HS-5 (cell line): ENCODE measurements at regions not wholly inside any gene's neighbourhood (a gene's known extent, or its start where the extent isn't known, plus 50 kb on each side); places are given as distances from the start of the nearest gene placed in this dataset.
"Not testable (repeated sequence)": the region's sequence is repeated elsewhere in the genome, so short reads cannot be mapped to it uniquely, and the experiment has no call there.

ENCODE experiments used
- DNase-seq: peaks from one replicate; pipeline ENCODE4 v3.0.0-alpha.2; 2012; ENCODE audit warnings: low read depth

DNA sequence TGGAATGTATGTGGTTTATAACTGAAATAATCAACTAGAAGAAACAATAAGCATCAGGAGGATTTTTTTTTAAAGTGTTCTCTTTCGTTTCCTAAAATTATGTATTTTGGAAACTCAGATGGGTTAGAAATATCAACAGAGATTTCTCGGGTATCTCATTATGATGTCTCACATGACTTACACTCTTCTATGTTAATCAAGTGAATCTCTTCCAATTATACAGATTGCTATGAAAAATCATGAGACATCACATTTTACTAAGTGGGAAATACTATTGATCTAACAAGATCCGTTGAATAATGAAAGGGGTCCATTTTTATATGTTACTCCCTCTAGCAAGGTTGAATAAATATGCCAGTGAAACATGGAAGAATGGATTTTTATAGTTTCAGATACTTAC, 54.7 kb upstream of the NRIP1 start:
- DNase-seq = no peak

DNA sequence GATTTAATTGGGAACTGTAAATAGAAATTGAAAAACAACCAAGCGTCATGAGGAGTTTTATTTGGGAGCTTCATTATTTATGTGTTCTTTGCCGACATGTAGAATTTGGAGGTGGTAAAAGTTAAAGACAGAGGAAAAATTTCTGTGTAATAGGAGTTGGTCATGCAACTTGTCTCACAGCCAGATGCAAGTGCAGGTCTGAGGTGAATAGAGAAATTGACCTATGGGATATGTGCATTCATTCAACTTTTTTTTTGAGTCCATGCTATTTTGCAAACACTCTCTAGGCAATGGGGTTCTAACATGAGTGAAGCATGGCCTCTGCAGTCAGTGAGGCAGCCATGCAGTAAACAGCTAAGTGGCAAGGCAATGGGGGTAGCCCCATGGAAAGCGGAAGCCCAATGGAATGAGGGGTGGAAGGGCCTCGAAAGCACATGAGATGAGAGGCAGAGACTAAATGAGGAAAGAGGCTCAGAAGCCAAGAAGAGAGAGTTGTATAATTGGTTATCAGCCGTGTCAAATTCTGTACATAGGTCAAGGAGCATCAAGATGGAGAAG, 56.4 kb upstream of the NRIP1 start:
- DNase-seq = no peak

DNA sequence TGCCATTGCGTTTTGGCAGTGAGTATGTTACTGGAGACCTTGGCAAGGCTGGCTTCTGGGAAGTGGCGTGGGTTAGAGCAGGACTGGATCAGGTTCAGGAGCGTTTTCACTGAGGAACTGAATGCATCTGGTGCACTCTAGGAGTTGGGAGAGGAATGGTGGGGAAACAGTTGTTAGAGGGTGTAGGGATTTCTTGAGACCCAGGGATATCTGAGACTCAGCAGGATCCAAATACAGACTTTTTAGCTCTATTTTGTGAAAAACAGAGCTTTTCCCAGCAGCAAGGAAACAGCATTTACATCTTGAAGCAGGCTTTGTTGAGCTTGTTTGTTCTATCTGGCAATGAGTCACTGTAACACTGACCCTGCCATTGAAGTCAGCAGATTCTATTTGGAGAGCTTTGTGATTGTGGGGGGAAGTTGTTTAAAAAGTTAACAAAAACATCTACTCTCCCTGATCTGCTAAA, 56.9 kb upstream of the NRIP1 start:
- DNase-seq = no peak

DNA sequence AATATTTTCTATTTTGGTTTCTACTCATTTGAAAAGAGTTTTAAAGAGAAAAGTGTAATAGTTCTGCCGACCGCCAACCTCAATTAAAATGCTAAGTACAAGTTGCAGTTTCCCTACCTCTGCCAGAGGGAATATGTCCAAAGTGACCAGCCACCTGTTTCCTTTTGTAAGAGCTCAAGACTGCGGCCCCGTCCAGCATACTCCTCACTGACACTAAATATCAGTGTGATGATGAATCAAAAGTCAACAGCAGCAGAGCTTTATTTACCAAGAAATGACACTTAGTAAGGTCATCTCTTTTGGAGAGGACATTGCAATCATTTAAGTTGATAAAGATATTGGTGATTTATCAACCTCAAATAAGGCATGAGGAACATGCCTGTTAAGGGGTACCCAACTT, 57.4 kb upstream of the NRIP1 start:
- DNase-seq = no peak

DNA sequence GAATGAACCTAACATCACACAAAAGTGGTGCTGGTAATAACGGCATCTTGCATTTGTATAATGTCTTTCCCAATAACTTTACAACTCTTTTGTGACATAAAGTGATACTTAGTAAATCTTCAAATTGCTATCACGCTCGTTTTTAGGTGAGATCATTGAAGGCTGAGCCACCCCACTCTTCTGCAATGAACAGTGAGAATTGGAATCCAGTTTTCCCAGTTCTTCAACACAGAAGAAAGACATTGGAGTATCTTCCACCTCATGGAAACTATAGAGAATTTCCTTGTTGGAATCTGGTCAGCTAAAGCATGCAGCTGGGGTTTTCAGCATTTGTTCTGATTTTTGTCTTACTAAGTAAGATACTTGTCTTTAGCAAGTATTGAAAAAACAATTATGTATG, 59.9 kb upstream of the NRIP1 start:
- no peak for DNase-seq

DNA sequence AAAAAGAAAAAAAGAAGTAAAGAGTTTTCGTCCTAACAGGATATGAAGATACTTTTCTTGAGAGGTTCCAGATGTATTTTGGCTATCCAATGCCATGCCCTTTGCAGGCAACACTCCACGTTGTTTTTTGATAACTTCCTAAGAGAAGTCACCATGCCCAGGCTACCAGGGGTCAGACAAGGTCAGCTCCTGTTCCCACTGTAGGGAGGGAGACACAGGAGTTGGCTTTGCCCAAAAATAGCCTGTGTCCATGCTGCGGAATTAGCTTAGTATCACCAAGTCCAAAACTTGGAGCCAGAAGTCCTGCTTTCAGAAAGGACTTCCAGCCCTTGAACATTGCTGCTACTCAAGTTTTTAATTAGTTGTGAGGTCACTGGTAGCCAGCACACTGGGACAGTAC, 62.1 kb upstream of the NRIP1 start:
- DNase-seq = no peak

DNA sequence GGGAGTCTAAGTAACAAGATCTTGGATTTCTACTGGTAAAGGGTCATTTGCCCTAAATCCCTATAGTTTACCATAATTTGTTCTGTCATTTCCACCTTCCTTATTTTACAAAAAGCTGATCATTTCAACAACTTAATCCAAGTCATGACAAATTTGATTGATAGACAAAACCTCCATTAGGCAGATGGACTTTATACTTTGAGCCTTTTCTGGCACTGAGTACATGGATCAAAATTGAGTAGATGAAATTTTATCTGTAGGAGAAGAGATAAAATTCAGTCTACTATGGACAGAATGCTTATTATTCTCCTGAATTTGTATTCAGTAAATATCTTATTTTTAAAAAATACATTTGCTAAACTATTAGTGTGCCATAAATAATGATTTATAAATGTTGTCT, 62.6 kb upstream of the NRIP1 start:
- no peak for DNase-seq

DNA sequence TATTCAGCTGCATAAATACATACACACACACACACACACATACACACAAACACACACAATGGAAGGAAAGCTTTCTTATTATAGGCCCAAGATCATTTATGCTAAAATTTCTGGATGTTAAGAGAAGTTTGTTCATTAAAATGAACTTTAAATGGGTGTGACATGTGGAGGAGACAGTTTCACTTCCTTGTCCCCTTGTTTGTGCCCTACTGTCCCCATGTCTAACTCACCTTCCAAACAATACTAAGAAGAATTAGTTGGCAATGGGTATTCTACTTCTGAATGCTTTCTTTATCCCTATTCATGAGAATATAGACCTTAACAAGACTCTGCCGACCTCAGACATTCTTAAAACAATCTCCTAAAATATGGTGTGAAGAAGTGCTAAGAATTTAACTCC, 63.5 kb upstream of the NRIP1 start:
- DNase-seq = no peak

DNA sequence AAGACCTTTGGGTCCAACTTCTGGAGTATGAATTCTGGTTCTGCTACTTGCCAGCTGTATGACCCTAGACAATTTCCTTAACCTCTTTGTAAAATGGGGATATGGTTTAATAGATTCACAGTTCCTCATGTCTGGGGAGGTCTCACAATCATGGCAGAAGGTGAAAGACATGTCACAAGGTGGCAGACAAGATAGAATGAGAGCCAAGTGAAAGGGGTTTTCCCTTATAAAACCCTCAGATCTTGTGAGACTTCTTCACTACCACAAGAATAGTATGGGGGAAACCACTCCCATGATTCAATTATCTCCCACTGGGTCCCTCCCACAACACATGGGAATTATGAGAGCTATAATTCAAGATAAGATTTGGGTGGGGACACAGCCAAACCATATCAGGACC, 63.9 kb upstream of the NRIP1 start:
- not testable (repeated sequence) for DNase-seq

DNA sequence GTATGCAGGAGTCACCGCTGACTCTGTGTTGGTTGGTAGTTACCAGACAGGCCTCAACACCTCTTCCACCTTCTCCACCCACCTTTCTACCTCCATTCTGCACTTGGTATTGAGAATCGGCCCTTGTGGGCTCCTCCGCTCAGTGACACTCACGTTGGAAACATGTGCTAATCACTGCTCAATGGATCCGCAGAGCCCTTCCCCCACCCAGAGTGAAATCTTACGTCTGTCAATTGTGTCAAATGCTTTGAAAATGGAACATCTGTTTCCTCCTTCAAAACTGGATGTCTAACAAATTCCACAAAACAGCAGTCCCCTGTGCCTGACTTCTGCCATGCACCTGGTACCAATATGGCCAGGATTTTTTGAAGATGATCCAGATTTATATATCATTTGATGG, 65.5 kb upstream of the NRIP1 start:
- no peak for DNase-seq

DNA sequence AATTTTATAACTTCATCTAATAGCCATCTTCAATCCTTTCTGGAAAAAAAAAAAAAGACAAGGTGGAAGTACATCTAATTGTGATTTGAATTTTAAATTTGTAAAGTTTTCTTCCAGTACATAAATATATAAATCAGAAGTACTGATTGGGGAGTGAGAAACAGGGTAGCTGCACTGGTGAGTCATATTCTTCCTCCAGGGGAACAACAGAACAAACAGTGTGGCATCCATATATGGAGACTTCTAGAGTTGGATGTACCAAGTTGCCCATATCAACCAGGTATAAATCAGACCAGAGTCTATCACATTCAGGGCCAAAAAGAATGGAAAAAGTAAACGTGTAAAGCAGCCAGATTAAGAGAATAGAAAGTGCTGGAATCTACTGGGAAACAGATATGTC, 66.0 kb upstream of the NRIP1 start:
- no peak for DNase-seq

DNA sequence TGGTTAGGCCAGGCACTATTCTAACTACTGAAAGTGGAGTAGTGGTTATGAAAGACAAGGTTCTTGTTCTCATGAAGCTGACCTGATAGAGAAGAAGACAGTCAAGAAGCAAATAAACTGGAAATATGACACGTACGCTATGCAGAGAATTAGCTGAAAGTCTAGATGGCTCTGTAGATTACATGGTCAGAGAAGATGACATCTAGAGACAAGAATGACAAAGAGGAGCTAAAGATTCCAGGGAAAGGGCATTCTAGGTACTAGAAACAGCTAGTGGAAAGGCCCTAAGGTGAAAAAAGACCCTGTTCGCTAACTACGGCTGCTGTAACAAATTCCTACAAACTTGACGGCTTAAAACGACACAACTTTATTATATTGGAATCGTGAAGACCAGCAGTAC, 68.0 kb upstream of the NRIP1 start:
- no peak for DNase-seq

DNA sequence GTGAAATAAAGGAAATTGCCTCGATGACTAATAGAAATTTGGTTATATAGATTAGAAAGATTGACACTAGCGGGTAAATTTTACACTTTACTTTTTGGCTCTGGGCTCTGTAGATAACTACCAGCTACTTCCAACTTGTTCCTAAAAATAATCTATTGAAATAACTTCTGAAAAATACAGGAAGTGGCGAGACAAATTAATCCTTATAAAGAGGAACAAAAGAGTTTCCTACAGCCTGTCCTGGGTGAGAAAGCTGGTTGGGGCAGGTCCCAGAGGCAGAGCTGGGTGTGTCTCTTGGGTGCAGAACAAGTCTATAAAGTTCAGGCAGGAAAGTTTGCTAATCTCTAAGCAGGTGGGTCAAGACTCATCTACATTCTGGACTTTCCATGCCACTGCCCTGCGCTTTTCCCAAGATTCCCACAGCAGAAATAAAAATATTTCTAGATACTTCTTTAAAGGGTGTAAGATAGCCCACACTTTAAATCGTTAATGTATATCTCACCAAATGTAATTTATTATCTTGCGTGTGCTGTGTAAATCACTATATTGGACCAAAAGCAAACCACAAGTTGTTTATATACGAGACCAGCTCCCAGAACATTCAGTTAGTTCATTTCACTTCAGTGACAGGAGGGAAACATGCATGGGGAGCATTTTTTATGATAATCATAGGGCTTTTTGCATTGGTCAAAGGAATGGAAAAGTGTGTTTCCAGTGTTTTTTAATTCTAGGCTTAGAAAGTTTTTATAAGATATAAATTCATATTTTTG, 70.1 kb upstream of the NRIP1 start:
- no peak for DNase-seq

DNA sequence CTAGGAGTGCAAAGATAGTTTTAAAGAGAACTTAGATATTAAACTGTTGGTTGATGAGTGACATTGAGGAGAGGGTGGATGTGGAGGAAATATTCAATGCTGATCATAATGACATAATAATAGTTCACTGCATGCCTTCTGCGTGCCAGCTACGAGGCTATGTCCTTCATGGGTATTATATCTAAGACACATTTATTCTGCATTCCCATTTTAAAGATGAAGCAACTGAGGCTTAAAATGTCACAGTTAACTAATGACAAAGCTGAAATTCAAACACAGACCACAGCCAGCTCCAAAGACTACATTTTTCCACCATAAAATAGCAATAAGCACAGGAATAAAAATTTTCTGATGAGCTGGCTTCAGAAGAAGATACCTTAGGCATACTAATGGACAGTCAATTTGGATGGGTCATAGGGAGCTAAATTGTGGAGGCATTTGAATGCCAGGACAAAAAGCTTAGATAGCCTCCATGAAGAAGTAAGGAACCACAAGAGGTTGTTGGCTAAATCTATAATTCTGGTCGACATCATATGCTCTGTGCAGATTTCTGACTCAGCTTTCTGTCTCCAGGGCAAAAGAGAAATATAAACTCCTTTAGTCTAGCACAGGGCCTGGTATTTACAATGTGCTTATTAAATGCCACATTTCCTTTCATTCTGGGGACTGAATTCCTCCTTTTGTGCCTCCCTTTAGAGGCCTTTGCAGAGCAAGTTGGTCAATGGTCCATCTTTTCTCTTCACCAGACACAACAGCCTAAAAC, 71.2 kb upstream of the NRIP1 start:
- DNase-seq = no peak

DNA sequence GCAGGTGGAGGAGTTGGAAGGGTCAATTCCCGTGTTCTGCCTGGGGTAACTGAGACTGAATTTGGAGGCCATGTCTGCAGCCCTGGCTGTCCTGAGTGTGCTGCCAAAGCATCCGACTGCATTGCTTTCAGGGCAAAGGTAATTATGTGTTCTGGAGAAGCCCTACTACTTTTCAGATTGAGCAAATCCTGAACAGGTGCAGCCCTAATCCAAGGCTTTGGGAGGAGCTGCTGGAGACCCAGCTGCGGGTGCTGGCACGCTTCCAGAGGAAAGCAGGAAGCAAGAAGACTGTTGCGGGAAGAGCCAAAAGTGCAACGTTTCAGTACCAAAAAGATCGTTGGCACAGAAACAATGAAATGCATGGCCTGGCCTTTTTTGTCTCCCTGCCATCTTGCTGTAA, 73.7 kb upstream of the NRIP1 start:
- DNase-seq = no peak

DNA sequence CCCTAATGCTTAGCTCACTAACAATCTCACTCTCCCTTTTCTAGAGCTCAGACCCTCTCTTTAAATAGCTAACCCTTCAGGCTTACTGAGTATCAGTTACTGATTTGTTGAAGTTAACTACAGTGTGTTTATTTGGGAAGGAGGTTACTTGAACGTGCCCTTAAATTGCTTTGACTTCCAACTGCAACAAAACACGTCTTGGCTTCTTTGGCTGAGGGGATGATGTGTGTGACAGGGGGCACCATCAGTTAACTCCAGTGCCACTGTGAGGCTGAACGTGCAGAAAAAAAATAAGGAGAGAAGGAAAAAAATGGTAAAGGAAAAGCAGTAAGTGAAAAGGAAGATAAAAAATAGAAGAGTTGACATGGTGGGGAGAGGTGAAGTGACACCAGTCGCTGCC, 75.1 kb upstream of the NRIP1 start:
- no peak for DNase-seq

DNA sequence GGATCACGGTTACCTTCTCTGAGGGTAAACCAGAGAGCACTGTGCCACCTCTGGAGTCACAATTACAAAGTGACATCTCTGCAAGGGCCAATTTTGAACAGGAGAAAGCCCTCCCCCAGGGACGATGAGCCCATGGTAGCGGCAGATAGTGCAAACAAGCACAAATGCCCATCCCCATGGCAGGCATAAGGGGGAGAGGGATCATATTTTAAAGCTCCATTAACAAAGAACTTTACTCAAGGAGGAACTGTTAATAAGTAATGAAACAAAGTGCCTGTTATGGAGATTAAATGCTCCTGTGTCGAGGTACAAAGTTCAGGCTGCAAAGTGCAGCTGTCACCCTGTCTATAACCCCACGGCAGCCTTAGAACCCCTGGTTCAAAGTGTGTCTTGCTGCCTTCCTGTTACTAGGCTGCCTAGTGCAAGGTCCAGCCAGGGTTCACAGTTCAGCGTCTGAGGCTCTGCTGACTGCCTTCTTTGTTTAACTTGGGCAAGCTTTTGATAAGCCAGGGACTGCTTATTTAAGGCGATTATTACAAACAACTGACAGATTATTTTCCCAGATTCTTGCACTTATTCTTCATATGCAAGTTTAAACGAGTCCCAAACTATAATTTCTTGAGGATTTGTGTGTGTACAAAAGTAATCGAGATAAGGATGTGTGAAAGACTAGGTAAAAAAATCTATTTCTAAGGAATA, 75.7 kb upstream of the NRIP1 start:
- DNase-seq = no peak

DNA sequence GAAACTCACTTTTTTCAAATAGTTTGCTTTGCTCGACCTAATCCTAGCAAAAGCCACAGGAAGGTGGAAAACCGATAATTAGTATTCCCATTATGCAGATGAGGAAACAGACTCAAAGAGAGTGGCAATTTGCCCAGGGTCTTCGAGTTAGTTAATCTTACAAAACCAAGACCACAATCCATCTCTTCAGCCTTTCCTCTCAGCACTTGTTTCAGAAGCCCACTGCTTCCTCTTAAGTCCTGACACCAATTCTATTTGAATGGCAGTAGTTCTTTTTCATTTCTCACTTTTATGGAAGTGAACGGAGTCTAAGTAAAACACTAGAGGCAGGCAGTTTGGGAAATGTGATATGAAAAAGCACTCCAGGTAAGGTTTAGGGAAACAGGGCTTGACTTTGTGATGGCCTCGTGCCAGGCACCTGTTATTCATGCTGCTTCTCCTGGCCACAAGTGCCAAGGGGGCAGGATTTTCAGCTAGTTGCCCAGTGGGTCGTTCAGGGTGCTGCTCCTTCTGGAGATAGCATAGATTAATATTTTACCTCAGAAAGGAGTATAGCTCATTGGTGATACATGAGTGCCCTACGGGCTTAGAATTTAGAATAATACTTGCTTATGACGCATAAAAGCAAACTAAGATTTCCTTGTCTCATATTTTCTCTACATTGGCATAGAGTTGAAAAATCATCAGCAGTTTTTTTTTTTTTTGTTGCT, 76.6 kb upstream of the NRIP1 start:
- DNase-seq = no peak

DNA sequence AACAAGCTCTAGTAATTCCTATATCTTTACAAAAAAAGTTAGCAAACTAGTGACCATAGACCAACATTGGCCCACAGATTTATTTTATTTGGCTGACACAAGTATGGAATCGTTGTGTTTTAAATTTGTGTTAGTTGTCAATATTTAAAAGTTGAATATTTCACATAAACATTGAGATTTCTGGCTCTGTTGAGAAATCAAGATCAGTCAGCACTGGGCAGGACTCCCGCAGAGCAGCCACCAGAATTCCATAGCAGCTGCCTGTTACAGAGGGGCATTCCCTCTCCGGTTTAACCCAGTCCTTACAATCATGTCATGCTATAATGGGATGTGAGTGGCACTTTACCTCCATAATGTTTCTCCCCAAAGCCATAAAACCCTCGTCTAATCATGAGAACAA, 79.2 kb upstream of the NRIP1 start:
- no peak for DNase-seq

DNA sequence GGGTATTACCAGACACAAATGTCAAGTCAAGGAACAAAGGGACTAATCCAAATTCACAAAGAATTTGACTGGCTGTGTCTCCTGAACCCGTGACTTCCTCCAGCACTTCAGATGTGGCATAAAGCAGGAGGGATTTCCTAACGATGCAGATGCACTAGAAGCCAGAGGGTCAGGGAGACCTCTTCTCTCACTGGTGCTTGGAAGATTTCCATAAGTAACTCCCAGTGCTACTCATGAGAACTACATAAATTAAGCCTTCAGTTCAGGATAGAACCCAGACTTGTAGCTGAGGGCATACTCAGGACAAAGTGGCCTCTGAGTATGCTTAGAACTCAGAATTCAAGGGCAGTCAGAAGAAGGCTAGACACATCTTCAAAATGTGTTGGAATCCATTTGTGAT, 83.6 kb upstream of the NRIP1 start:
- DNase-seq = no peak

DNA sequence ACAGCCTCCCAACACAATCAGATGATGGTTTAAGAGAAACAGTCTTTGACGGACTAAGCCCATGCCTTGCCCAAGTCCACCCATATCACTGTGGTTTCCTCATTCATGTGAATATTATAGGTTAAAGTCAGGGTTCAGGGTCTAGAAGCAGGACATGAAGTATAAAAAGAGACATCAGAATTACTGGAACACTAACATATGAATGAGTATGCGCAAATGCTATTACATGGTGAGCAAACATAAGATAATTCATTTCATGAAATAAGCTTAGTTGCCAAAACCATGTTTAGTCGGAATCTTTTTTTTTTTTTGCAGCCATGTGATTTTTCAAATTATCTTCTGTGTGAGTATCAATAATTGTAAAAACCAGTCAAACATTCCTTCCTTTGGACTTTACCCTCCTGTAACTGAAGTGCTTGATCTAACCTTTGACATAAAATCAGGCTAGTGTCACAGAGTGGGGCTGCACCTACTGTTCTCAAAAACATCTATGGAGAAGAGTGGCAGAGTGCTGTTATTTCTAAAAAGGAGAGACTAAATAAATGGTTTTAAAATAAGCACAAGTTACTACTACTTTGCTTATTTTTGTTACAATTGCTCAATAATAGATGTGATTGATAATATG, 84.9 kb upstream of the NRIP1 start:
- DNase-seq = no peak
